Neuron (in vitro differentiated cells): ENCODE measurements at regions not wholly inside any gene's neighbourhood (a gene's known extent, or its start where the extent isn't known, plus 50 kb on each side); places are given as distances from the start of the nearest gene placed in this dataset.
A peak's percentile ranks its signal among the peaks of the same experiment; 100 is the strongest.

Experiments
- H2AFZ ChIP-seq: one replicate; pipeline ENCODE4 v1.6.1; 2013; ENCODE audit warnings: low read depth, mild to moderate bottlenecking, inconsistent platforms, low read length, moderate library complexity
- H3K27me3 ChIP-seq: one replicate; pipeline ENCODE4 v1.6.1; 2013; ENCODE audit warnings: low read length; ENCODE audit not compliant: insufficient read depth
- H3K36me3 ChIP-seq: one replicate; pipeline ENCODE4 v1.6.1; 2013; ENCODE audit warnings: low read length; ENCODE audit not compliant: insufficient read depth
- H3K4me1 ChIP-seq: one replicate; pipeline ENCODE4 v1.6.1; 2013; ENCODE audit warnings: low read length; ENCODE audit not compliant: insufficient read depth
- H3K4me3 ChIP-seq: 2 replicates; pipeline ENCODE4 v1.5.1; 2013; ENCODE audit warnings: mild to moderate bottlenecking, low read length, moderate library complexity
- H3K9me3 ChIP-seq: one replicate; pipeline ENCODE4 v1.6.1; 2013; ENCODE audit warnings: low read length

- no peak overlapping the region for H2AFZ ChIP-seq
Measured at GRCh38 chr1:194196562-194196961, 1010.1 kb upstream of the B3GALT2 start.

GRCh38 chr1:194194724-194195123 is 1008.3 kb upstream of the B3GALT2 start:
- H3K27me3 ChIP-seq = no peaks in the 10 kb centered on the region
- H3K4me3 ChIP-seq = no peak overlapping the region
- no peaks in the 10 kb centered on the region for H3K36me3 ChIP-seq
- H3K9me3 ChIP-seq = no peaks in the 10 kb centered on the region
- no peak overlapping the region for H2AFZ ChIP-seq
- no peaks in the 10 kb centered on the region for H3K4me1 ChIP-seq

More at GRCh38 chr1:194196562-194196961, 1010.1 kb upstream of the B3GALT2 start:
- Histone ChIP-seq H3K27me3 (no peaks in the 10 kb centered on the region), H3K4me3 (no peak overlapping the region), H3K9me3 (no peaks in the 10 kb centered on the region), H3K4me1 (no peaks in the 10 kb centered on the region), H3K36me3 (no peaks in the 10 kb centered on the region)

GRCh38 chr1:194184974-194185373 is 998.6 kb upstream of the B3GALT2 start:
- Histone ChIP-seq H3K9me3 (no peaks in the 10 kb centered on the region), H2AFZ (no peak overlapping the region), H3K4me3 (no peak overlapping the region), H3K27me3 (no peaks in the 10 kb centered on the region), H3K4me1 (peaks cover 2% of the 10 kb centered on the region), H3K36me3 (no peaks in the 10 kb centered on the region)

DNA sequence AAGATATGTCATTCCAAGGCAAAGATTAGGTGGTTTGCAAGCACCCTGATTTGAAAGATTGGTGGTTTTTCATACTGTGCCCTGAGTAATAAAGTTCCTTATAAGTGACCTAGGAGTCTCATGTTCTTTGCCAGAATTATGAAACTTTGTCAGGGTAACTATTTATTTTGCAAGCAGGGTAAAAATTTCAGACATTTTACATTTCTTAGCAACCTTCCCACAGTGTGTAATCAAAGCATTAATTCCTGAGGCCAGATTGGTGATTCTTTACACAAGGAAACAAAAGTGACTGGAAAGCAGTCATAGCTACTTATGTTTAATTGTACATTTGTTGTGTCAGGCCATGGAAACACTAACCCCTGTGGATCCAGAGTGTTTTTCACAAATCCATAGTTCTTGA is 998.0 kb upstream of the B3GALT2 start:
- H3K9me3 ChIP-seq = no peaks in the 10 kb centered on the region
- no peak overlapping the region for H2AFZ ChIP-seq
- peaks cover 2% of the 10 kb centered on the region for H3K4me1 ChIP-seq
- no peak overlapping the region for H3K4me3 ChIP-seq
- no peaks in the 10 kb centered on the region for H3K36me3 ChIP-seq
- H3K27me3 ChIP-seq = no peaks in the 10 kb centered on the region

DNA sequence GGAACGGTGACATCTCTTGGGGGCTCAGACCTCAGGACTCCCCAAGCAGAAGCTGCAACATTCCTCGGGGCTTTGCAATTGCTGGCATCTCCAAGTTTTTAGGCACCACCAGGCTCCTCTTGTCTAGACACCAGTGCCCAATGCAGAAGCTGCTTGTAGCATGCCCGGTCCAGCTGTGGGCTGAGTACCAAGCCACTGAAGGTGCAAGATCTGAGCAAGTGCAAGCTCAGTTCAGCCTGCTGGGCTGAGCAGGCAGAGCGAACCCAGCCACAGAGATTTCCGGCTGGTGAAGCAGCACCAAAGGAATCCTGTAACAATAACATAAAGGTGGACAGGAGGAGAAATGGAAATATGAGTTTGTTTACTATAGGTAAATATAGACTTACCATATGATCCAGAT is 995.4 kb upstream of the B3GALT2 start:
- Histone ChIP-seq H2AFZ (no peak overlapping the region), H3K27me3 (no peaks in the 10 kb centered on the region), H3K9me3 (no peaks in the 10 kb centered on the region), H3K36me3 (no peaks in the 10 kb centered on the region), H3K4me1 (peaks cover 2% of the 10 kb centered on the region), H3K4me3 (no peak overlapping the region)

DNA sequence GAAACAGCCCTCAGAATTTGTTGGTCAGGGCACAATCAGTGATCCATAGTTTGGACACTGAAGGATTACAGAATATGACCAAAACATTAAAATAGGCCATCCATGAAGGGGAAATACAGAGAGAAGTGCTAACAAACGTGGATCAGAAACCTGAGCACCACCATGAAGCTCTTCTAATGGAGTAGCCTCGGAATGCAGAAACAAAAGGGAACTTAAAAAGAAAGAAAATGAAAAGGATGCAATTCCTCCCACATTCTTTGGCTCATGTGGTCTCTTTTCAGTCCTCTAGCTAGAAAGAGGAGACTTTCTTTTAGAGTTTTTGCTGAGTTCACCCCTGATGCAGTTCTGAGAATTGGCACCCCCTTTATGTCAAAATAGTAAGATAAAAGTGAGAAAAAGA is 989.8 kb upstream of the B3GALT2 start:
- H3K4me1 ChIP-seq = peaks cover 4% of the 10 kb centered on the region
- H3K27me3 ChIP-seq = no peaks in the 10 kb centered on the region
- H3K4me3 ChIP-seq = no peak overlapping the region
- H3K36me3 ChIP-seq = no peaks in the 10 kb centered on the region
- no peaks in the 10 kb centered on the region for H3K9me3 ChIP-seq
- peak overlapping the region; percentile 67 for H2AFZ ChIP-seq

GRCh38 chr1:194175251-194175650 is 988.8 kb upstream of the B3GALT2 start:
- peaks cover 4% of the 10 kb centered on the region for H3K4me1 ChIP-seq
- no peaks in the 10 kb centered on the region for H3K36me3 ChIP-seq
- H3K4me3 ChIP-seq = no peak overlapping the region
- no peaks in the 10 kb centered on the region for H3K9me3 ChIP-seq
- no peak overlapping the region for H2AFZ ChIP-seq
- no peaks in the 10 kb centered on the region for H3K27me3 ChIP-seq

GRCh38 chr1:194174528-194174927 is 988.1 kb upstream of the B3GALT2 start:
- Histone ChIP-seq H3K36me3 (no peaks in the 10 kb centered on the region), H3K9me3 (no peaks in the 10 kb centered on the region), H2AFZ (no peak overlapping the region), H3K4me1 (peaks cover 4% of the 10 kb centered on the region), H3K27me3 (no peaks in the 10 kb centered on the region), H3K4me3 (no peak overlapping the region)

- Histone ChIP-seq H3K4me1 (peaks cover 4% of the 10 kb centered on the region), H3K36me3 (no peaks in the 10 kb centered on the region), H3K4me3 (no peak overlapping the region), H3K27me3 (no peaks in the 10 kb centered on the region), H2AFZ (no peak overlapping the region), H3K9me3 (no peaks in the 10 kb centered on the region)
Measured at GRCh38 chr1:194171596-194171995, 985.2 kb upstream of the B3GALT2 start.

DNA sequence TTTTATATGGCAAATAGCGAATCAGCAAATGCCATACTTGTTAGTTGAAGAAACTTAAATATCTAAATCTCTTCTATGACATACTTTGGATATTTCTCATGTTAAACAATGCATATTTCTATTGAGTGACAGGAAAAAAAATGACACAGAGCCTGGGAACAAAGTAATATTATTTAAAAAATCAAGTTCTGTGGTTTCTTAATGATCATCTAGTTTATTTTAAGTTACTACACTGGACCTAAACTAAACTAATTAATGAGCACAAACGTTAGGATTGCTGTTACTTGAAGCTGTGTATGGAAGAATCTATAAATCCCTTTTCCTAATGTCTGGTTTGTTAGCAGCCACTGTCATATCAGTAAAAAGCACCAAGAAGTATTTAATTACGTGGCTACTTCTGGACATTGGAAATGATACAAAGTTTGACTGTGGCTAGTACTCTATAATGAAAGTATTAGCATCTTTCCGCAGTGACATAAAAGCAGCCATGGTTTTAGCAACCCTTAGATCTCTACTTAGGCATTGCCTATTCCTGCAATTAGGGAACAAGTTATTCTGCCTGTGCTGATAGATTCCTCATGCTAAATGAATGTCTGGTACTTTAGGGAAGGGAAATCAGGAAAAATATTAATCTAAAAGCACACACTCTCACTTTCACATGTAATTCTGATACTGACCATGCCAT is 981.7 kb upstream of the B3GALT2 start:
- Histone ChIP-seq H3K4me3 (no peak overlapping the region), H3K36me3 (no peaks in the 10 kb centered on the region), H3K4me1 (no peaks in the 10 kb centered on the region), H2AFZ (no peak overlapping the region), H3K9me3 (no peaks in the 10 kb centered on the region), H3K27me3 (no peaks in the 10 kb centered on the region)

DNA sequence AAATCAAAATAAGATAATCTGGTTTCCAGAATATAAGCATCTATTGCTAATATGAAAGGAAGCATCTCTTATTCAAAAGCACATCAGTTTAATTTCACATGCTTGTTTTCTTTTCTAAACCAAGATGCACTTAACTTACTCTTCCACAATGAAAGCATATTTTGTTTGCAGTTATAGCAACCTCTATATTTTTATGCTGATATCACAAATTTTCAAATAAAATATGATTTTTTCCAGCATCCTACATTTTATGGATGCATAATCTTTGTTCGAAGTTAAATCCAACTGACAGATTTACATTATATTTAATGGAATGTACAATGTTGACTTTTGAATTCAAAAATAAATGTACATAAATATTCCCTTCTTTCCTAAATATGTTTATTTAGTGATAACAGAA is 978.3 kb upstream of the B3GALT2 start:
- H3K4me1 ChIP-seq = no peaks in the 10 kb centered on the region
- H3K36me3 ChIP-seq = no peaks in the 10 kb centered on the region
- no peak overlapping the region for H2AFZ ChIP-seq
- H3K27me3 ChIP-seq = no peaks in the 10 kb centered on the region
- no peaks in the 10 kb centered on the region for H3K9me3 ChIP-seq
- H3K4me3 ChIP-seq = no peak overlapping the region

DNA sequence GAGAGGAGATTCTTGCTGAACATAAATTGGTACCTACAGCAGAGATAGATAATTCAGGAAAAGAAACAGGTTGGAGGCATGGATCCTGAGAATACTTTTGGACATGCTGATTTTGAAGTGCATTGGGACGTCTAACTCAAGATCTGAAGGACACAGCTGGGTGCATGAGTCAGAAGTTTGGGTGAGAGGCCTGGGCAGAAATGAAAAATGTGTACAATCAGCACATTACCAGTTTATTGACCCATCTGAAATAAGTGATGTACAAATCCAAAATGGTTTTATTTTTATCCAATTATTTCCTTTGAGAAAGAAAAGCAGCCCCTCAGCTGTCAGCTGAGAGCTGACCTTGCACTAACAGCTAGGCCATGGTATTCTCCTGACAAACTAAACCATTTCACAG is 975.2 kb upstream of the B3GALT2 start:
- Histone ChIP-seq H3K4me3 (no peak overlapping the region), H3K4me1 (no peaks in the 10 kb centered on the region), H3K27me3 (no peaks in the 10 kb centered on the region), H2AFZ (no peak overlapping the region), H3K9me3 (no peaks in the 10 kb centered on the region), H3K36me3 (no peaks in the 10 kb centered on the region)

DNA sequence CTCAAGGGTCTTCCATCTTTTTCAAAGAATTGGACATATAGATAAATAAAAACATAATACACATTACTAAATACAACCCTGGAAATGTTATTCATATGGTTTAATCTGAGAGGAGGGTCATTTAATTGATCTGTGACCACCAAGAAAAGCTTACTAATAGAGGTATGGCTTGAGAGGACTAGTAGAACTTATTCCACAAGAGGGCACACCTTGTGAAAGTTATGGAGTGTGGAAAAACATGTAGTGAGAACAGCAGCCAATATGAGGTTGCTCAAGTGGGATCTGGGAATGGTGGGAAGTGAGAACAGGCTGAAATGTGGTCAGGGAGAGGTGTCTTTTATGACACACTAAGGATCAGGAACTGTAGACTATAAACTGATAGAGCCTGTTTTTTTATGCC is 973.5 kb upstream of the B3GALT2 start:
- no peaks in the 10 kb centered on the region for H3K9me3 ChIP-seq
- H3K27me3 ChIP-seq = no peaks in the 10 kb centered on the region
- H3K4me3 ChIP-seq = no peak overlapping the region
- no peak overlapping the region for H2AFZ ChIP-seq
- no peaks in the 10 kb centered on the region for H3K4me1 ChIP-seq
- no peaks in the 10 kb centered on the region for H3K36me3 ChIP-seq

- Histone ChIP-seq H3K36me3 (no peaks in the 10 kb centered on the region), H3K27me3 (no peaks in the 10 kb centered on the region), H2AFZ (no peak overlapping the region), H3K4me1 (no peaks in the 10 kb centered on the region), H3K9me3 (no peaks in the 10 kb centered on the region), H3K4me3 (no peak overlapping the region)
Measured at GRCh38 chr1:194155962-194156361, 969.5 kb upstream of the B3GALT2 start.
